WTC11 (cell line): ENCODE measurements at regions not wholly inside any gene's neighbourhood (a gene's known extent, or its start where the extent isn't known, plus 50 kb on each side); places are given as distances from the start of the nearest gene placed in this dataset.

Source experiments
- ATAC-seq: fragments of 200-7000 bp; cut with Tn5 transposase; 2 replicates; pipeline ENCODE4 v1.10.0; 2021; ENCODE audit warnings: mild to moderate bottlenecking, moderate library complexity
- CTCF ChIA-PET: fragments of 300-600 bp; sonication (Branson Sonifier 250); formaldehyde crosslinking; loops from one replicate; lab custom pipeline; 2021; ENCODE audit warnings: antibody characterized with exemption; lab: Charles Lee
- POLR2A ChIA-PET: fragments of 350-600 bp; sonication (Branson Sonifier 250); formaldehyde crosslinking; loops from one replicate; lab custom pipeline; 2021; ENCODE audit warnings: antibody characterized with exemption; lab: Charles Lee
- DNase-seq: peaks from one replicate; pipeline ENCODE4 v3.0.0; 2021; ENCODE audit warnings: low spot score
- H3K27ac Mint-ChIP-seq: 2 replicates; pipeline ENCODE4 v1.8.0; 2021; ENCODE audit warnings: mixed read lengths
- H3K27me3 Mint-ChIP-seq: 2 replicates; pipeline ENCODE4 v1.8.0; 2021; ENCODE audit warnings: low read depth, mild to moderate bottlenecking, moderate library complexity, mixed read lengths
- H3K36me3 Mint-ChIP-seq: 2 replicates; pipeline ENCODE4 v1.8.0; 2021; ENCODE audit warnings: mixed read lengths
- H3K4me1 Mint-ChIP-seq: 2 replicates; pipeline ENCODE4 v1.8.0; 2022; ENCODE audit warnings: mixed read lengths
- H3K4me3 Mint-ChIP-seq: 2 replicates; pipeline ENCODE4 v1.8.0; 2021; ENCODE audit warnings: mild to moderate bottlenecking, moderate library complexity, mixed read lengths
- H3K9me3 Mint-ChIP-seq: 2 replicates; pipeline ENCODE4 v1.8.0; 2021; ENCODE audit warnings: mixed read lengths
- CREM ChIP-seq: sonication (generic); formaldehyde crosslinking; IDR thresholded peaks from 2 replicates; pipeline ENCODE4 v1.8.1; 2022; ENCODE audit warnings: mild to moderate bottlenecking, missing genetic modification reagents, moderate library complexity
- FOXJ3 ChIP-seq: sonication (generic); formaldehyde crosslinking; IDR thresholded peaks from 2 replicates; pipeline ENCODE4 v1.9.0; 2021; ENCODE audit warnings: missing genetic modification reagents, mild to moderate bottlenecking, borderline replicate concordance
- HMGA2 ChIP-seq: fragments of 250-450 bp; sonication (Bioruptor Pico); IDR thresholded peaks from 2 replicates; pipeline ENCODE4 v1.4.0; 2021; ENCODE audit warnings: mild to moderate bottlenecking, moderate library complexity
- MXD4 ChIP-seq: fragments of 250-450 bp; sonication (Bioruptor Pico); IDR thresholded peaks from 2 replicates; pipeline ENCODE4 v1.8.0; 2021; ENCODE audit warnings: mild to moderate bottlenecking, moderate library complexity, borderline replicate concordance
- MYBL2 ChIP-seq: sonication (generic); formaldehyde crosslinking; IDR thresholded peaks from 2 replicates; pipeline ENCODE4 v1.8.1; 2023; ENCODE audit warnings: mild to moderate bottlenecking, moderate library complexity, missing genetic modification reagents
- NR3C1 ChIP-seq: sonication (generic); formaldehyde crosslinking; conservative IDR thresholded peaks from 2 replicates; pipeline ENCODE4 v1.8.1; 2023; ENCODE audit warnings: low read depth, mild to moderate bottlenecking, missing genetic modification reagents
- PRRX2 ChIP-seq: fragments of 250-450 bp; sonication (Bioruptor Pico); IDR thresholded peaks from 2 replicates; pipeline ENCODE4 v1.8.0; 2021; ENCODE audit warnings: mild to moderate bottlenecking
- RORB ChIP-seq: fragments of 250-450 bp; sonication (Bioruptor Pico); IDR thresholded peaks from 2 replicates; pipeline ENCODE4 v1.9.0; 2021; ENCODE audit warnings: mild to moderate bottlenecking
- TF ChIP-seq, protein P1 (sequence below): sonication (generic); formaldehyde crosslinking; IDR thresholded peaks from 2 replicates; pipeline ENCODE4 v1.8.1; 2023; ENCODE audit warnings: mild to moderate bottlenecking, missing genetic modification reagents
- TF ChIP-seq, protein P2 (sequence below): fragments of 250-450 bp; sonication (Bioruptor Pico); IDR thresholded peaks from 2 replicates; pipeline ENCODE4 v1.9.0; 2021; ENCODE audit warnings: mild to moderate bottlenecking
- TF ChIP-seq, protein P3 (sequence below): fragments of 250-450 bp; sonication (Bioruptor Pico); IDR thresholded peaks from 2 replicates; pipeline ENCODE4 v1.9.0; 2021; ENCODE audit warnings: mild to moderate bottlenecking, borderline replicate concordance
- TF ChIP-seq, protein P4 (sequence below): sonication (generic); formaldehyde crosslinking; IDR thresholded peaks from 2 replicates; pipeline ENCODE4 v1.8.1; 2022; ENCODE audit warnings: low read depth, mild to moderate bottlenecking, moderate library complexity, missing genetic modification reagents, borderline replicate concordance
- TF ChIP-seq, protein P5 (sequence below): sonication (generic); formaldehyde crosslinking; IDR thresholded peaks from 2 replicates; pipeline ENCODE4 v1.8.1; 2023; ENCODE audit warnings: mild to moderate bottlenecking, missing genetic modification reagents, moderate library complexity
- TF ChIP-seq, protein P6 (sequence below): sonication (generic); formaldehyde crosslinking; IDR thresholded peaks from 2 replicates; pipeline ENCODE4 v1.8.0; 2022; ENCODE audit warnings: mild to moderate bottlenecking, missing genetic modification reagents

DNA sequence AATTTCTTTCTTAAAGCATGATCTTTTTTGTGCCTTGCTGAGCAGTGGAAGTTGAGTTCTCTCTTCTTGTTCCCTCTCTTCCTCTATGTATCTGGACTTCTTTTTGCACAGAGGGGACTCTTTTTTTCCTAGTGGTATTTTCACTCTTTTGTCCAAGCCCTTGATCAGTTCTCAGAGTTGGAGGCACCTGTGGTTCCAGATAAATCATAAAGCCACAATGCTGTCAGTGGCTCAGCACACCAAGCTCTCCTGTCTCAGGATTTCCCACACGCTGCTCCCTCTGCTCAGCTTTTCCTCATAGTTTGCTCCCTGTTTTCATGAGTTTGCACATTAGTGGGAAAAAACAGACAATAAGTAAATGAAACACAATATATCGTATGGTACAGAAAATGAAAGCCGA is 110.3 kb upstream of the ZNF608 start:
- Mint-ChIP-seq H3K4me1 (no peaks in the 10 kb centered on the region), H3K9me3 (peaks cover 3% of the 10 kb centered on the region; the same call in 1 of the 2 replicates), H3K27ac (no peak overlapping the region), H3K36me3 (no peaks in the 10 kb centered on the region), H3K27me3 (no peaks in the 10 kb centered on the region), H3K4me3 (no peak overlapping the region)
- TF ChIP-seq MXD4 (CRISPR knock-in tag) = no peak
- TF ChIP-seq, protein P1, sequence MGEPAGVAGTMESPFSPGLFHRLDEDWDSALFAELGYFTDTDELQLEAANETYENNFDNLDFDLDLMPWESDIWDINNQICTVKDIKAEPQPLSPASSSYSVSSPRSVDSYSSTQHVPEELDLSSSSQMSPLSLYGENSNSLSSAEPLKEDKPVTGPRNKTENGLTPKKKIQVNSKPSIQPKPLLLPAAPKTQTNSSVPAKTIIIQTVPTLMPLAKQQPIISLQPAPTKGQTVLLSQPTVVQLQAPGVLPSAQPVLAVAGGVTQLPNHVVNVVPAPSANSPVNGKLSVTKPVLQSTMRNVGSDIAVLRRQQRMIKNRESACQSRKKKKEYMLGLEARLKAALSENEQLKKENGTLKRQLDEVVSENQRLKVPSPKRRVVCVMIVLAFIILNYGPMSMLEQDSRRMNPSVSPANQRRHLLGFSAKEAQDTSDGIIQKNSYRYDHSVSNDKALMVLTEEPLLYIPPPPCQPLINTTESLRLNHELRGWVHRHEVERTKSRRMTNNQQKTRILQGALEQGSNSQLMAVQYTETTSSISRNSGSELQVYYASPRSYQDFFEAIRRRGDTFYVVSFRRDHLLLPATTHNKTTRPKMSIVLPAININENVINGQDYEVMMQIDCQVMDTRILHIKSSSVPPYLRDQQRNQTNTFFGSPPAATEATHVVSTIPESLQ (CRISPR knock-in tag) = no peak
- no peak for TF ChIP-seq CREM (CRISPR knock-in tag)
- no peak for TF ChIP-seq RORB (CRISPR knock-in tag)
- no peak for TF ChIP-seq FOXJ3 (CRISPR knock-in tag)
- TF ChIP-seq, protein P2, sequence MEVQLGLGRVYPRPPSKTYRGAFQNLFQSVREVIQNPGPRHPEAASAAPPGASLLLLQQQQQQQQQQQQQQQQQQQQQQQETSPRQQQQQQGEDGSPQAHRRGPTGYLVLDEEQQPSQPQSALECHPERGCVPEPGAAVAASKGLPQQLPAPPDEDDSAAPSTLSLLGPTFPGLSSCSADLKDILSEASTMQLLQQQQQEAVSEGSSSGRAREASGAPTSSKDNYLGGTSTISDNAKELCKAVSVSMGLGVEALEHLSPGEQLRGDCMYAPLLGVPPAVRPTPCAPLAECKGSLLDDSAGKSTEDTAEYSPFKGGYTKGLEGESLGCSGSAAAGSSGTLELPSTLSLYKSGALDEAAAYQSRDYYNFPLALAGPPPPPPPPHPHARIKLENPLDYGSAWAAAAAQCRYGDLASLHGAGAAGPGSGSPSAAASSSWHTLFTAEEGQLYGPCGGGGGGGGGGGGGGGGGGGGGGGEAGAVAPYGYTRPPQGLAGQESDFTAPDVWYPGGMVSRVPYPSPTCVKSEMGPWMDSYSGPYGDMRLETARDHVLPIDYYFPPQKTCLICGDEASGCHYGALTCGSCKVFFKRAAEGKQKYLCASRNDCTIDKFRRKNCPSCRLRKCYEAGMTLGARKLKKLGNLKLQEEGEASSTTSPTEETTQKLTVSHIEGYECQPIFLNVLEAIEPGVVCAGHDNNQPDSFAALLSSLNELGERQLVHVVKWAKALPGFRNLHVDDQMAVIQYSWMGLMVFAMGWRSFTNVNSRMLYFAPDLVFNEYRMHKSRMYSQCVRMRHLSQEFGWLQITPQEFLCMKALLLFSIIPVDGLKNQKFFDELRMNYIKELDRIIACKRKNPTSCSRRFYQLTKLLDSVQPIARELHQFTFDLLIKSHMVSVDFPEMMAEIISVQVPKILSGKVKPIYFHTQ (CRISPR knock-in tag) = no peak
- TF ChIP-seq HMGA2 (CRISPR knock-in tag) = no peak
- TF ChIP-seq MYBL2 (CRISPR knock-in tag) = no peak
- no peak for TF ChIP-seq NR3C1 (CRISPR knock-in tag)
- TF ChIP-seq, protein P3, sequence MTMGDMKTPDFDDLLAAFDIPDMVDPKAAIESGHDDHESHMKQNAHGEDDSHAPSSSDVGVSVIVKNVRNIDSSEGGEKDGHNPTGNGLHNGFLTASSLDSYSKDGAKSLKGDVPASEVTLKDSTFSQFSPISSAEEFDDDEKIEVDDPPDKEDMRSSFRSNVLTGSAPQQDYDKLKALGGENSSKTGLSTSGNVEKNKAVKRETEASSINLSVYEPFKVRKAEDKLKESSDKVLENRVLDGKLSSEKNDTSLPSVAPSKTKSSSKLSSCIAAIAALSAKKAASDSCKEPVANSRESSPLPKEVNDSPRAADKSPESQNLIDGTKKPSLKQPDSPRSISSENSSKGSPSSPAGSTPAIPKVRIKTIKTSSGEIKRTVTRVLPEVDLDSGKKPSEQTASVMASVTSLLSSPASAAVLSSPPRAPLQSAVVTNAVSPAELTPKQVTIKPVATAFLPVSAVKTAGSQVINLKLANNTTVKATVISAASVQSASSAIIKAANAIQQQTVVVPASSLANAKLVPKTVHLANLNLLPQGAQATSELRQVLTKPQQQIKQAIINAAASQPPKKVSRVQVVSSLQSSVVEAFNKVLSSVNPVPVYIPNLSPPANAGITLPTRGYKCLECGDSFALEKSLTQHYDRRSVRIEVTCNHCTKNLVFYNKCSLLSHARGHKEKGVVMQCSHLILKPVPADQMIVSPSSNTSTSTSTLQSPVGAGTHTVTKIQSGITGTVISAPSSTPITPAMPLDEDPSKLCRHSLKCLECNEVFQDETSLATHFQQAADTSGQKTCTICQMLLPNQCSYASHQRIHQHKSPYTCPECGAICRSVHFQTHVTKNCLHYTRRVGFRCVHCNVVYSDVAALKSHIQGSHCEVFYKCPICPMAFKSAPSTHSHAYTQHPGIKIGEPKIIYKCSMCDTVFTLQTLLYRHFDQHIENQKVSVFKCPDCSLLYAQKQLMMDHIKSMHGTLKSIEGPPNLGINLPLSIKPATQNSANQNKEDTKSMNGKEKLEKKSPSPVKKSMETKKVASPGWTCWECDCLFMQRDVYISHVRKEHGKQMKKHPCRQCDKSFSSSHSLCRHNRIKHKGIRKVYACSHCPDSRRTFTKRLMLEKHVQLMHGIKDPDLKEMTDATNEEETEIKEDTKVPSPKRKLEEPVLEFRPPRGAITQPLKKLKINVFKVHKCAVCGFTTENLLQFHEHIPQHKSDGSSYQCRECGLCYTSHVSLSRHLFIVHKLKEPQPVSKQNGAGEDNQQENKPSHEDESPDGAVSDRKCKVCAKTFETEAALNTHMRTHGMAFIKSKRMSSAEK (CRISPR knock-in tag) = no peak
- TF ChIP-seq, protein P4, sequence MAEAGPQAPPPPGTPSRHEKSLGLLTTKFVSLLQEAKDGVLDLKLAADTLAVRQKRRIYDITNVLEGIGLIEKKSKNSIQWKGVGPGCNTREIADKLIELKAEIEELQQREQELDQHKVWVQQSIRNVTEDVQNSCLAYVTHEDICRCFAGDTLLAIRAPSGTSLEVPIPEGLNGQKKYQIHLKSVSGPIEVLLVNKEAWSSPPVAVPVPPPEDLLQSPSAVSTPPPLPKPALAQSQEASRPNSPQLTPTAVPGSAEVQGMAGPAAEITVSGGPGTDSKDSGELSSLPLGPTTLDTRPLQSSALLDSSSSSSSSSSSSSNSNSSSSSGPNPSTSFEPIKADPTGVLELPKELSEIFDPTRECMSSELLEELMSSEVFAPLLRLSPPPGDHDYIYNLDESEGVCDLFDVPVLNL (CRISPR knock-in tag) = no peak
- TF ChIP-seq PRRX2 = no peak
- TF ChIP-seq, protein P5, sequence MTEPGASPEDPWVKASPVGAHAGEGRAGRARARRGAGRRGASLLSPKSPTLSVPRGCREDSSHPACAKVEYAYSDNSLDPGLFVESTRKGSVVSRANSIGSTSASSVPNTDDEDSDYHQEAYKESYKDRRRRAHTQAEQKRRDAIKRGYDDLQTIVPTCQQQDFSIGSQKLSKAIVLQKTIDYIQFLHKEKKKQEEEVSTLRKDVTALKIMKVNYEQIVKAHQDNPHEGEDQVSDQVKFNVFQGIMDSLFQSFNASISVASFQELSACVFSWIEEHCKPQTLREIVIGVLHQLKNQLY (CRISPR knock-in tag) = no peak
- TF ChIP-seq, protein P6, sequence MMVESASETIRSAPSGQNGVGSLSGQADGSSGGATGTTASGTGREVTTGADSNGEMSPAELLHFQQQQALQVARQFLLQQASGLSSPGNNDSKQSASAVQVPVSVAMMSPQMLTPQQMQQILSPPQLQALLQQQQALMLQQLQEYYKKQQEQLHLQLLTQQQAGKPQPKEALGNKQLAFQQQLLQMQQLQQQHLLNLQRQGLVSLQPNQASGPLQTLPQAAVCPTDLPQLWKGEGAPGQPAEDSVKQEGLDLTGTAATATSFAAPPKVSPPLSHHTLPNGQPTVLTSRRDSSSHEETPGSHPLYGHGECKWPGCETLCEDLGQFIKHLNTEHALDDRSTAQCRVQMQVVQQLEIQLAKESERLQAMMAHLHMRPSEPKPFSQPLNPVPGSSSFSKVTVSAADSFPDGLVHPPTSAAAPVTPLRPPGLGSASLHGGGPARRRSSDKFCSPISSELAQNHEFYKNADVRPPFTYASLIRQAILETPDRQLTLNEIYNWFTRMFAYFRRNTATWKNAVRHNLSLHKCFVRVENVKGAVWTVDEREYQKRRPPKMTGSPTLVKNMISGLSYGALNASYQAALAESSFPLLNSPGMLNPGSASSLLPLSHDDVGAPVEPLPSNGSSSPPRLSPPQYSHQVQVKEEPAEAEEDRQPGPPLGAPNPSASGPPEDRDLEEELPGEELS = no peak
- CTCF ChIA-PET = no interaction called here
- no peak for DNase-seq
- POLR2A ChIA-PET = no interaction called here
- ATAC-seq = no peak
